ENCODE measurements at regions not wholly inside any gene's neighbourhood (a gene's known extent, or its start where the extent isn't known, plus 50 kb on each side); places are given as distances from the start of the nearest gene placed in this dataset.

GRCh38 chr14:98244966-98245569, 1026.9 kb downstream of the BCL11B start:
- TF ChIP-seq CTCF (IDR thresholded peaks at IDR 0.05) (no peak), POLR2AphosphoS5 (IDR thresholded peaks at IDR 0.05) (no peak), POLR2A (IDR thresholded peaks at IDR 0.05) (no peak)
- no peaks in the 10 kb centered on the region for H3K36me3 ChIP-seq
- H3K27me3 ChIP-seq (replicated peaks; ENCODE audit: insufficient read depth) = no peaks in the 10 kb centered on the region
- no peak for DNase-seq (ENCODE audit: low spot score)
- 74% methylated on average over 7 of the region's 7 CpGs for WGBS
- H3K9me3 ChIP-seq = no peaks in the 10 kb centered on the region
- H3K4me1 ChIP-seq (replicated peaks) = no peaks in the 10 kb centered on the region
- H3K27ac ChIP-seq = peak overlapping the region in 1 of 2 donors; percentile 19
- intact Hi-C loops (cut with DNase I) = no loop called here
- no peak overlapping the region for H3K4me3 ChIP-seq

- intact Hi-C loops (cut with DNase I) = no loop called here
- 79% methylated on average over 6 of the region's 6 CpGs for WGBS
- Histone ChIP-seq H3K36me3 (no peaks in the 10 kb centered on the region), H3K4me3 (no peak overlapping the region), H3K9me3 (no peaks in the 10 kb centered on the region), H3K27ac (no peak overlapping the region), H3K27me3 (replicated peaks; ENCODE audit: insufficient read depth) (no peaks in the 10 kb centered on the region), H3K4me1 (replicated peaks) (no peaks in the 10 kb centered on the region)
- TF ChIP-seq POLR2A (IDR thresholded peaks at IDR 0.05) = no peak
- TF ChIP-seq CTCF (IDR thresholded peaks at IDR 0.05) = no peak
- TF ChIP-seq POLR2AphosphoS5 (IDR thresholded peaks at IDR 0.05) = no peak
- DNase-seq (ENCODE audit: low spot score) = no peak
Measured at GRCh38 chr14:98249057-98249456, 1022.9 kb downstream of the BCL11B start.

- DNase-seq (ENCODE audit: low spot score) = no peak
- Histone ChIP-seq H3K27ac (no peak overlapping the region), H3K9me3 (no peaks in the 10 kb centered on the region), H3K27me3 (replicated peaks; ENCODE audit: insufficient read depth) (no peaks in the 10 kb centered on the region), H3K4me1 (replicated peaks) (no peaks in the 10 kb centered on the region), H3K4me3 (no peak overlapping the region), H3K36me3 (no peaks in the 10 kb centered on the region)
- intact Hi-C loops (cut with DNase I) = no loop called here
- peak; percentile 44 for TF ChIP-seq POLR2AphosphoS5 (IDR thresholded peaks at IDR 0.05)
- TF ChIP-seq POLR2A (IDR thresholded peaks at IDR 0.05) = no peak
- WGBS = 11% methylated on average over 2 of the region's 2 CpGs
Measured at GRCh38 chr14:98249476-98249875, 1022.5 kb downstream of the BCL11B start.

GRCh38 chr14:98252820-98253219, 1019.2 kb downstream of the BCL11B start:
- no peaks in the 10 kb centered on the region for H3K4me1 ChIP-seq (replicated peaks)
- H3K27ac ChIP-seq = no peak overlapping the region
- DNase-seq (ENCODE audit: low spot score) = peak; percentile 23
- intact Hi-C loops (cut with DNase I) = no loop called here
- TF ChIP-seq CTCF (IDR thresholded peaks at IDR 0.05) (no peak), POLR2A (IDR thresholded peaks at IDR 0.05) (no peak), POLR2AphosphoS5 (IDR thresholded peaks at IDR 0.05) (no peak)
- no peaks in the 10 kb centered on the region for H3K36me3 ChIP-seq
- H3K27me3 ChIP-seq (replicated peaks; ENCODE audit: insufficient read depth) = no peaks in the 10 kb centered on the region
- no peak overlapping the region for H3K4me3 ChIP-seq
- WGBS = 29% methylated on average over 1 of the region's 1 CpG
- H3K9me3 ChIP-seq = no peaks in the 10 kb centered on the region

- intact Hi-C loops (cut with DNase I) = no loop called here
- H3K27me3 ChIP-seq (replicated peaks; ENCODE audit: insufficient read depth) = no peaks in the 10 kb centered on the region
- 29% methylated on average over 4 of the region's 4 CpGs for WGBS
- H3K36me3 ChIP-seq = no peaks in the 10 kb centered on the region
- H3K4me1 ChIP-seq (replicated peaks) = no peaks in the 10 kb centered on the region
- no peak overlapping the region for H3K27ac ChIP-seq
- TF ChIP-seq POLR2AphosphoS5 (IDR thresholded peaks at IDR 0.05) = peak; percentile 91
- TF ChIP-seq CTCF (IDR thresholded peaks at IDR 0.05) = no peak
- TF ChIP-seq POLR2A (IDR thresholded peaks at IDR 0.05) = no peak
- H3K9me3 ChIP-seq = no peaks in the 10 kb centered on the region
- DNase-seq (ENCODE audit: low spot score) = peak; percentile 61
- H3K4me3 ChIP-seq = no peak overlapping the region
Measured at GRCh38 chr14:98259881-98260280, 1012.1 kb downstream of the BCL11B start.

Data from prostate gland (tissue), 2 donors.